ENCODE measurements at regions not wholly inside any gene's neighbourhood (a gene's known extent, or its start where the extent isn't known, plus 50 kb on each side); places are given as distances from the start of the nearest gene placed in this dataset.

- DNase-seq, result no peak
- Histone ChIP-seq H3K4me3 (no peak overlapping the region), H3K27ac (no peak overlapping the region), H3K4me1 (peaks cover 16% of the 10 kb centered on the region), H3K9me3 (replicated peaks) (no peaks in the 10 kb centered on the region), H3K27me3 (no peaks in the 10 kb centered on the region), H3K36me3 (no peaks in the 10 kb centered on the region)
Measured at GRCh38 chr11:103530257-103530656, 421.0 kb downstream of the DYNC2H1 start.

- no peaks in the 10 kb centered on the region for H3K9me3 ChIP-seq (replicated peaks)
- no peak overlapping the region for H3K4me3 ChIP-seq
- H3K27ac ChIP-seq, result no peak overlapping the region
- DNase-seq, result no peak
- no peaks in the 10 kb centered on the region for H3K36me3 ChIP-seq
- peaks cover 16% of the 10 kb centered on the region for H3K4me1 ChIP-seq
- no peaks in the 10 kb centered on the region for H3K27me3 ChIP-seq
Measured at GRCh38 chr11:103532133-103532788, 423.0 kb downstream of the DYNC2H1 start.

- H3K9me3 ChIP-seq (replicated peaks), result no peaks in the 10 kb centered on the region
- H3K4me1 ChIP-seq, result peaks cover 12% of the 10 kb centered on the region
- no peak overlapping the region for H3K4me3 ChIP-seq
- H3K27me3 ChIP-seq, result no peaks in the 10 kb centered on the region
- no peaks in the 10 kb centered on the region for H3K36me3 ChIP-seq
- H3K27ac ChIP-seq, result no peak overlapping the region
- no peak for DNase-seq
Measured at GRCh38 chr11:103534191-103534590, 425.0 kb downstream of the DYNC2H1 start.

- no peak for DNase-seq
- Histone ChIP-seq H3K4me1 (peaks cover 9% of the 10 kb centered on the region), H3K36me3 (no peaks in the 10 kb centered on the region), H3K4me3 (no peak overlapping the region), H3K9me3 (replicated peaks) (no peaks in the 10 kb centered on the region), H3K27me3 (no peaks in the 10 kb centered on the region), H3K27ac (no peak overlapping the region)
Measured at GRCh38 chr11:103534959-103535358, 425.7 kb downstream of the DYNC2H1 start.

GRCh38 chr11:103536335-103536722 is 427.1 kb downstream of the DYNC2H1 start:
- peak overlapping the region; percentile 25 for H3K4me3 ChIP-seq
- H3K27ac ChIP-seq, result no peak overlapping the region
- DNase-seq, result no peak
- H3K36me3 ChIP-seq, result no peaks in the 10 kb centered on the region
- H3K9me3 ChIP-seq (replicated peaks), result no peaks in the 10 kb centered on the region
- H3K27me3 ChIP-seq, result no peaks in the 10 kb centered on the region
- H3K4me1 ChIP-seq, result peaks cover 9% of the 10 kb centered on the region

GRCh38 chr11:103537904-103538502 is 428.8 kb downstream of the DYNC2H1 start:
- Histone ChIP-seq H3K27ac (no peak overlapping the region), H3K27me3 (no peaks in the 10 kb centered on the region), H3K9me3 (replicated peaks) (no peaks in the 10 kb centered on the region), H3K36me3 (no peaks in the 10 kb centered on the region), H3K4me1 (peaks cover 2% of the 10 kb centered on the region), H3K4me3 (no peak overlapping the region)
- peak; percentile 5 to 36 for DNase-seq

GRCh38 chr11:103539166-103539565 is 429.9 kb downstream of the DYNC2H1 start:
- Histone ChIP-seq H3K4me3 (no peak overlapping the region), H3K27me3 (no peaks in the 10 kb centered on the region), H3K36me3 (no peaks in the 10 kb centered on the region), H3K9me3 (replicated peaks) (no peaks in the 10 kb centered on the region), H3K4me1 (no peaks in the 10 kb centered on the region; the same call in 1 of the 2 replicates), H3K27ac (no peak overlapping the region)
- DNase-seq, result no peak

GRCh38 chr11:103541186-103541795 is 432.1 kb downstream of the DYNC2H1 start:
- H3K27me3 ChIP-seq, result no peaks in the 10 kb centered on the region
- no peak overlapping the region for H3K4me3 ChIP-seq
- no peaks in the 10 kb centered on the region; the same call in 1 of the 2 replicates for H3K4me1 ChIP-seq
- H3K27ac ChIP-seq, result no peak overlapping the region
- H3K36me3 ChIP-seq, result no peaks in the 10 kb centered on the region
- DNase-seq, result no peak
- H3K9me3 ChIP-seq (replicated peaks), result no peaks in the 10 kb centered on the region

- DNase-seq, result no peak
- Histone ChIP-seq H3K4me3 (no peak overlapping the region), H3K27me3 (no peaks in the 10 kb centered on the region), H3K9me3 (replicated peaks) (no peaks in the 10 kb centered on the region), H3K27ac (no peak overlapping the region), H3K36me3 (no peaks in the 10 kb centered on the region), H3K4me1 (no peaks in the 10 kb centered on the region)
Measured at GRCh38 chr11:103542851-103543250, 433.6 kb downstream of the DYNC2H1 start.

- DNase-seq, result no peak
- no peak overlapping the region for H3K27ac ChIP-seq
- H3K9me3 ChIP-seq (replicated peaks), result no peaks in the 10 kb centered on the region
- no peaks in the 10 kb centered on the region for H3K27me3 ChIP-seq
- no peak overlapping the region for H3K4me3 ChIP-seq
- no peaks in the 10 kb centered on the region for H3K36me3 ChIP-seq
- H3K4me1 ChIP-seq, result no peaks in the 10 kb centered on the region
Measured at GRCh38 chr11:103543456-103543855, 434.2 kb downstream of the DYNC2H1 start.

- no peaks in the 10 kb centered on the region for H3K27me3 ChIP-seq
- no peaks in the 10 kb centered on the region for H3K9me3 ChIP-seq (replicated peaks)
- H3K4me1 ChIP-seq, result no peaks in the 10 kb centered on the region
- DNase-seq, result peak in 1 of 2 experiments; percentile 3
- no peak overlapping the region for H3K4me3 ChIP-seq
- no peaks in the 10 kb centered on the region for H3K36me3 ChIP-seq
- no peak overlapping the region for H3K27ac ChIP-seq
Measured at GRCh38 chr11:103544874-103545273, 435.6 kb downstream of the DYNC2H1 start.

GRCh38 chr11:103545551-103545950 is 436.3 kb downstream of the DYNC2H1 start:
- no peaks in the 10 kb centered on the region for H3K27me3 ChIP-seq

GRCh38 chr11:103546236-103546635 is 437.0 kb downstream of the DYNC2H1 start:
- no peak for DNase-seq
- no peaks in the 10 kb centered on the region for H3K4me1 ChIP-seq
- no peaks in the 10 kb centered on the region for H3K9me3 ChIP-seq (replicated peaks)
- H3K27ac ChIP-seq, result no peak overlapping the region
- H3K4me3 ChIP-seq, result no peak overlapping the region
- H3K36me3 ChIP-seq, result no peaks in the 10 kb centered on the region
- no peaks in the 10 kb centered on the region for H3K27me3 ChIP-seq

More at GRCh38 chr11:103545551-103545950, 436.3 kb downstream of the DYNC2H1 start:
- no peak for DNase-seq
- H3K4me3 ChIP-seq, result no peak overlapping the region
- H3K4me1 ChIP-seq, result no peaks in the 10 kb centered on the region
- H3K9me3 ChIP-seq (replicated peaks), result no peaks in the 10 kb centered on the region
- no peak overlapping the region for H3K27ac ChIP-seq
- no peaks in the 10 kb centered on the region for H3K36me3 ChIP-seq

GRCh38 chr11:103547024-103547423 is 437.8 kb downstream of the DYNC2H1 start:
- no peak overlapping the region for H3K4me3 ChIP-seq
- DNase-seq, result no peak
- no peak overlapping the region for H3K27ac ChIP-seq
- no peaks in the 10 kb centered on the region for H3K4me1 ChIP-seq
- no peaks in the 10 kb centered on the region for H3K27me3 ChIP-seq
- H3K36me3 ChIP-seq, result no peaks in the 10 kb centered on the region
- H3K9me3 ChIP-seq (replicated peaks), result no peaks in the 10 kb centered on the region

GRCh38 chr11:103547691-103548090 is 438.5 kb downstream of the DYNC2H1 start:
- DNase-seq, result no peak
- no peak overlapping the region for H3K27ac ChIP-seq
- H3K27me3 ChIP-seq, result no peaks in the 10 kb centered on the region
- no peaks in the 10 kb centered on the region for H3K36me3 ChIP-seq
- no peaks in the 10 kb centered on the region for H3K9me3 ChIP-seq (replicated peaks)
- H3K4me1 ChIP-seq, result no peaks in the 10 kb centered on the region
- H3K4me3 ChIP-seq, result no peak overlapping the region
